ENCODE measurements at regions not wholly inside any gene's neighbourhood (a gene's known extent, or its start where the extent isn't known, plus 50 kb on each side); places are given as distances from the start of the nearest gene placed in this dataset.

- no peak for DNase-seq
These were observed 112.0 kb upstream of the KCNN2 start for GRCh38 chr5:114249823-114250222.

GRCh38 chr5:114250536-114250935, 111.3 kb upstream of the KCNN2 start:
- DNase-seq, result no peak

- no peak for DNase-seq
These were observed 109.6 kb upstream of the KCNN2 start for GRCh38 chr5:114252226-114252625.

DNA sequence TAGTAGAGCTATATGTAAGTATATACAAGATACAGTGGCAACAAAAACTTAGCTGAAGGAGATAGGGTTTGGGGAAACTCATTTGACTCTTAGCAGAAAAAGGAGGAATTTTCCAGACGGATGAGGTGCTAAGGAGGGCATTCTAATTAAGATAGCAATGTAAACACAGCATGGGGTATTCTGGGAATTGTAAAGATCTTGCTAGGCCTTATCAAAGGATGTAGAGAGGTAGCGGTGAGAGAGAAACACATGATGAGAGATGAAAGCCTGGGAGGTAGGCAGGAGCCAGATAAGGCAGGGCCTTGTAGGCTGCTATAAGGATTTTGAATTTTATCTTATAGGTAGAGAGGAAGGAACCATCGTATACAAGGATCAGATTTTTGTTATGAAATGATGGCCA, 106.6 kb upstream of the KCNN2 start:
- no peak for DNase-seq

DNA sequence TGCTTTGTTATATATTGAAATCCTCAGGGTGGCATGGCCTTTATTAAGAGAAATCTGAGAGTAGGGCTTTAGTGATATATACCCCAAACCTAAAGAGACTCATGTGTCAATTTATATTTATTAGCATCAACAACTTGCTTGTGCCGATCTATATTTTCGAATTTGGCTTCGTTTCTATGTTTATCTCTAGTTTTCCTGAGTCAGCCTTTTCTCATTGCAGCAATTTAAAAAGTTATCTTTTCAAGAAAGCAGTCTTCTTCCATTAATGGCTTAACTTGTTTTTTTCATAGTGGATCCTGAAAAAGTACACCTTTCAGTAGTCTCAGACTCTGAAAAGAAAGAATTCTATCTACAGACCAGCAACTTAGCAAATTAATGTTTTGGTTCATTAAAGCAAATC, 99.9 kb upstream of the KCNN2 start:
- DNase-seq, result no peak

GRCh38 chr5:114265432-114266060, 96.3 kb upstream of the KCNN2 start:
- DNase-seq, result no peak

GRCh38 chr5:114266374-114266773, 95.5 kb upstream of the KCNN2 start:
- DNase-seq, result no peak

DNA sequence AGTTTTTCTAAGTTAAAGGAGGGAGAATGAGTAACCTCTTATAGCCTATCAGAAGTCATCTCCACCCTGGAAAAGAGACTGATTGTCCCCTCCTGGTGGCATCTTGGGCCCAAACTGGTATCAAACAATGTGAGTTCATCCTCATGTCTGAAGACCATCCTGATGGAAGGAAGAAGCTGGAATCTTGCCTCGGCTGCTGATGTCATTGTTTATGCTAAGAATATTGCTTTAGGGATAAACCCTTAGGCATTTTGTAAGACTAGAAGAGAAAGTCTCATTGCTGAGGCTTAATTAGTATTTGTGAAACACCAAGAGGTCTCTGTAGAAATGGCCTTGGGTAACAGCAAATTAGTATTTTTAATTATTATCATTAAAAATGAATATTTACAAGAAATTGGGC, 65.7 kb upstream of the KCNN2 start:
- no peak for DNase-seq

GRCh38 chr5:114297915-114298314, 64.0 kb upstream of the KCNN2 start:
- no peak for DNase-seq

- DNase-seq, result no peak
These were observed 56.3 kb upstream of the KCNN2 start for GRCh38 chr5:114305402-114306207.

GRCh38 chr5:114308017-114308416, 53.9 kb upstream of the KCNN2 start:
- no peak for DNase-seq

DNA sequence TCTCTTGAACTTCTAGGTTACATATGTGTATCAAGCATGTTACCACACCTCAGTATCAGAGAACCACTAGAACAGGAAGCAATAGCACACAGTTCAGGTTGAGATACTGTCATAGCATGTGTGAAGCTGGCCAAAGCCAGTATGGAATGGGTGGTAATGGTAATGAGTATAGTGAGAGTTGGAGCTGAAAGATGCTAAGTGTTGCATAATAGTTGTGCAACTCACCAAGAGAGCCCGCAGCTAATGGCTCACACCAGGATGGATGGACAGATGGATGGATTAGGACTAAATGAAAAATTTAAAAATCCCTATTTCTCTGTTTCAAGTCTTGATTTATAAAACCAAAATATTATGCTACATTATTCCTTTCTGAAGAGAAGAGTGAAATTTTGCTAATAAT, 53.4 kb upstream of the KCNN2 start:
- no peak for DNase-seq

DNA sequence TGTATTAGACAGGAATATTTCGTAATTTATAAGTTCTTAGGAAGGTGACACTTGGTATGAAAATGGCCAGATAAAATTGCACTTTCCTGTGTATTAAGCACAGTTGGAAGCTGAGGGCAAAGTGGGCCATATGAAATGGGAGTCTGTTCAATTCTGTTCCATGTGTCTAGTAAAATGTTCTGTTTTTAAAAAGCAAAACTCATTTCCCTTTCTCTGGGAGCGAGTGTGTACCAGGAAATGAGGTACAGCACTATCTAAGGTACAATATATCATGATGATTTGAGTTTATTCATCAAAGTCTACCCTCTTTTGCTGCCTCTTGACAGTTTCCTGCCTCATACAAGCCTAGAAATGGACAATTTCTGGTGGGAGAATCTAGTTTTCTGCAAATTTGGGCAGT, 51.2 kb upstream of the KCNN2 start:
- no peak for DNase-seq

DNA sequence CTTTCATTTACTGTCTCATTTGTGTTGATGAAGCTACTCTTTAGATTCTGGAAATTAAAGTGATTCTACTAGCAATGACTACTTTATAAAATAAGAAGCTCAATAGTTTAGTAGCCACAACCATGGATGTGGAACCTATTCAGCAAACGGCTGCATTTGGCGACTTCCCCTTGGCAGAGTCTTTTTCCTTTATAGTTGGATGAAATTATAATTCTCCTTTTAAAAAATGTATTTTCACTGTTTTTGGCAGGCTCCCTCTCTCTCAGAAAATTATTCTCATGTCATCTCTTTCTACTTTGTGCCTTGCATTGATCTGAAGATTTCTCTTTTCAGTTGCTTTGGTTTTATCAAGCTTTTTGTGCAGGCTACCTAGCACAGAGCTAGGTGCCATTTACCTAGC, 50.6 kb upstream of the KCNN2 start:
- no peak for DNase-seq

DNA sequence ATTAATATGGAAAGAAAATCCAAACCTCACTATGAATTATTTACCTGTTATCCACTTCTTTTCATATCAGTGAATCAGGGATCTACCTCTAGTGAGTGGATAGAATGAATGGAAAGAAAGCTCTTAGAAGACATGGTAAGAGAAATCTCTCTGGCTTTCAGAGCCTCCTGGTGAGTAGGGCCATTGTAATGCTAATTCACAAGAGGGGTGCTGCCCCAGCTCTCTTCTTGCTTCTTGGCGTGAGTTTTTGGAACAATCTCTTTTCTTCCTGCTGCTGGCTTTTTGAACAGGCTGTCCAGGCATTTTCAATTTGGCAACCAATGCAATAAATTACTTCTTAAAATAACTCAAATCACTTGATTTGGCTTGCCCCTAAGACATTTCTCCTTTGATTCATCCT, 49.9 kb upstream of the KCNN2 start:
- DNase-seq, result peak in 7 of 56 donors; percentile 5 to 28 (median 17)
